Neural progenitor cell (in vitro differentiated cells): ENCODE measurements at regions not wholly inside any gene's neighbourhood (a gene's known extent, or its start where the extent isn't known, plus 50 kb on each side); places are given as distances from the start of the nearest gene placed in this dataset.

Source experiments
- EZH2 ChIP-seq: fragments of 200-600 bp; sonication (generic); IDR thresholded peaks from 2 replicates; pipeline ENCODE4 v1.6.1; 2017; ENCODE audit warnings: antibody characterized with exemption, mild to moderate bottlenecking, moderate library complexity
- EZH2phosphoT487 ChIP-seq: fragments of 200-600 bp; sonication (generic); IDR thresholded peaks from 2 replicates; pipeline ENCODE4 v1.6.1; 2017; ENCODE audit warnings: antibody characterized with exemption
- TF ChIP-seq, protein P1 (sequence below): fragments of 200-600 bp; sonication (generic); IDR thresholded peaks from 2 replicates; pipeline ENCODE4 v1.5.1; 2017; ENCODE audit warnings: antibody characterized with exemption, mild to moderate bottlenecking

DNA sequence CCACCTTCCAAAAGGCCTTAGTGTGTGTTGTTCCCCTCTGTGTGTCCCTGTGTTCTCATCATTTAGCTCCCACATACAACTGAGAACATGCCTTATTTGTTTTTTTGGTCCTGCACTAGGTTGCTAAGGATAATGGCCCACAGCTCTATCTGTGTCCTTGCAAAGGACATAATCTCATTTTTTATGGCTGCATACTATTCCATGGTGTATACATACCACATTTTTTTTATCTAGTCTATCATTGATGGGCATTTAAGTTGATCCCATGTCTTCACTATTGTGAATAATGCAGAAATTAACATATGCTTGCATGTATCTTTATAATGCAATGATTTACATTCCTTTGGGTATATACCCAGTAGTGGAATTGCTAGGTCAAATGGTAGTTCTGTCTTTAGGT, 645.7 kb downstream of the PDCD6IP start:
- TF ChIP-seq EZH2 (no peak), EZH2phosphoT487 (no peak)
- TF ChIP-seq, protein P1, sequence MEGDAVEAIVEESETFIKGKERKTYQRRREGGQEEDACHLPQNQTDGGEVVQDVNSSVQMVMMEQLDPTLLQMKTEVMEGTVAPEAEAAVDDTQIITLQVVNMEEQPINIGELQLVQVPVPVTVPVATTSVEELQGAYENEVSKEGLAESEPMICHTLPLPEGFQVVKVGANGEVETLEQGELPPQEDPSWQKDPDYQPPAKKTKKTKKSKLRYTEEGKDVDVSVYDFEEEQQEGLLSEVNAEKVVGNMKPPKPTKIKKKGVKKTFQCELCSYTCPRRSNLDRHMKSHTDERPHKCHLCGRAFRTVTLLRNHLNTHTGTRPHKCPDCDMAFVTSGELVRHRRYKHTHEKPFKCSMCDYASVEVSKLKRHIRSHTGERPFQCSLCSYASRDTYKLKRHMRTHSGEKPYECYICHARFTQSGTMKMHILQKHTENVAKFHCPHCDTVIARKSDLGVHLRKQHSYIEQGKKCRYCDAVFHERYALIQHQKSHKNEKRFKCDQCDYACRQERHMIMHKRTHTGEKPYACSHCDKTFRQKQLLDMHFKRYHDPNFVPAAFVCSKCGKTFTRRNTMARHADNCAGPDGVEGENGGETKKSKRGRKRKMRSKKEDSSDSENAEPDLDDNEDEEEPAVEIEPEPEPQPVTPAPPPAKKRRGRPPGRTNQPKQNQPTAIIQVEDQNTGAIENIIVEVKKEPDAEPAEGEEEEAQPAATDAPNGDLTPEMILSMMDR: no peak
